Endodermal cell (in vitro differentiated cells): ENCODE measurements at regions not wholly inside any gene's neighbourhood (a gene's known extent, or its start where the extent isn't known, plus 50 kb on each side); places are given as distances from the start of the nearest gene placed in this dataset.

Experiments used
- DNase-seq: peaks from one replicate; pipeline ENCODE4 v3.0.0-alpha.2; 2017
- H3K27ac ChIP-seq: 2 replicates; pipeline ENCODE4 v1.5.1; 2013; ENCODE audit warnings: mild to moderate bottlenecking, low read depth, low read length, moderate library complexity
- H3K27me3 ChIP-seq: 2 replicates; pipeline ENCODE4 v1.6.1; 2013; ENCODE audit warnings: mild to moderate bottlenecking, low read length, moderate library complexity; ENCODE audit not compliant: insufficient read depth, control insufficient read depth, poor library complexity, severe bottlenecking
- H3K36me3 ChIP-seq: 2 replicates; pipeline ENCODE4 v1.7.0; 2013; ENCODE audit warnings: mild to moderate bottlenecking, low read length, moderate library complexity; ENCODE audit not compliant: control insufficient read depth, insufficient read depth
- H3K4me1 ChIP-seq: one replicate; pipeline ENCODE4 v1.7.0; 2013; ENCODE audit warnings: low read length; ENCODE audit not compliant: control insufficient read depth, insufficient read depth
- H3K4me3 ChIP-seq: 2 replicates; pipeline ENCODE4 v1.5.1; 2013; ENCODE audit warnings: mild to moderate bottlenecking, low read length, moderate library complexity
- H3K9ac ChIP-seq: 2 replicates; pipeline ENCODE4 v1.6.1; 2013; ENCODE audit warnings: mild to moderate bottlenecking, low read length, moderate library complexity; ENCODE audit not compliant: poor library complexity, severe bottlenecking; ENCODE audit errors: extremely low read depth
- H3K9me3 ChIP-seq: 2 replicates; pipeline ENCODE4 v1.6.1; 2013; ENCODE audit warnings: mild to moderate bottlenecking, low read length, moderate library complexity; ENCODE audit not compliant: control insufficient read depth
- H3K27ac Mint-ChIP-seq: 2 replicates; pipeline ENCODE4 v1.8.0; 2020; ENCODE audit warnings: mixed read lengths
- H3K27me3 Mint-ChIP-seq: 2 replicates; pipeline ENCODE4 v1.8.0; 2021; ENCODE audit warnings: mild to moderate bottlenecking, mixed read lengths; ENCODE audit not compliant: insufficient read depth
- H3K36me3 Mint-ChIP-seq: 2 replicates; pipeline ENCODE4 v1.8.0; 2020; ENCODE audit warnings: low read depth, mixed read lengths
- H3K4me1 Mint-ChIP-seq: 2 replicates; pipeline ENCODE4 v1.8.0; 2020; ENCODE audit warnings: mixed read lengths
- H3K4me3 Mint-ChIP-seq: 2 replicates; pipeline ENCODE4 v1.8.0; 2020; ENCODE audit warnings: mild to moderate bottlenecking, moderate library complexity, mixed read lengths
- H3K9me3 Mint-ChIP-seq: 2 replicates; pipeline ENCODE4 v1.8.0; 2020; ENCODE audit warnings: mild to moderate bottlenecking, mixed read lengths
- WGBS, 2 experiments: methylation state at CpG; one replicate each; pipeline versions ENCODE4 v1.1.5 to v1.1.7; 2013; ENCODE audit warnings: missing lambda C conversion rate in 2 of 2, mixed read lengths in 1 of 2; ENCODE audit not compliant: insufficient coverage in 1 of 2, insufficient read length in 1 of 2; 5-methylcytosine and 5-hydroxymethylcytosine counted together
- TF ChIP-seq, protein P1 (sequence below): fragments of 200-600 bp; sonication (generic); conservative IDR thresholded peaks from 2 replicates; pipeline ENCODE4 v1.5.0; 2021; ENCODE audit warnings: antibody characterized with exemption, mild to moderate bottlenecking

DNA sequence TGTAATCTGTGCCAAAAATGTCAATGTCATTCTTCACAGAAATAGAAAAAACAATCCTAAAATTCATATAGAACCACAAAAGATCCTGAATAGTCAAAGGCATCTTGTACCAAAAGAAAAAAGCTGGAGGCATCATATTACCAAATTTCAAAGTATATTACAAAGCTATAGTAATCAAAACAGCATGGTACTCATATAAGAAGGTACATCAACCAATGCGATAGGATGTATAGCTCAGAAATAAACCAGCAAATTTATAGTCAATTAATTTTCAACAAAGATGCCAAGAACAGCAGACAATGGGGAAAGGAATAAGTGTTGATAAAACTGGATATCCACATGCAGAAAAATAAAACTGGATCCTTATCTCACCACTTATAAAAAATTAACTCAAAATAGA, 150.5 kb upstream of the PRICKLE2 start:
- WGBS, 2 experiments: 87% methylated on average over 1 of the region's 1 CpG; no CpG with 5 or more reads in 1 of the 2 experiments
- Histone ChIP-seq H3K9ac (no peak overlapping the region), H3K36me3 (no peaks in the 10 kb centered on the region), H3K9me3 (peaks cover 10% of the 10 kb centered on the region), H3K27ac (no peak overlapping the region), H3K4me1 (no peaks in the 10 kb centered on the region), H3K27me3 (no peaks in the 10 kb centered on the region), H3K4me3 (no peak overlapping the region)
- TF ChIP-seq, protein P1, sequence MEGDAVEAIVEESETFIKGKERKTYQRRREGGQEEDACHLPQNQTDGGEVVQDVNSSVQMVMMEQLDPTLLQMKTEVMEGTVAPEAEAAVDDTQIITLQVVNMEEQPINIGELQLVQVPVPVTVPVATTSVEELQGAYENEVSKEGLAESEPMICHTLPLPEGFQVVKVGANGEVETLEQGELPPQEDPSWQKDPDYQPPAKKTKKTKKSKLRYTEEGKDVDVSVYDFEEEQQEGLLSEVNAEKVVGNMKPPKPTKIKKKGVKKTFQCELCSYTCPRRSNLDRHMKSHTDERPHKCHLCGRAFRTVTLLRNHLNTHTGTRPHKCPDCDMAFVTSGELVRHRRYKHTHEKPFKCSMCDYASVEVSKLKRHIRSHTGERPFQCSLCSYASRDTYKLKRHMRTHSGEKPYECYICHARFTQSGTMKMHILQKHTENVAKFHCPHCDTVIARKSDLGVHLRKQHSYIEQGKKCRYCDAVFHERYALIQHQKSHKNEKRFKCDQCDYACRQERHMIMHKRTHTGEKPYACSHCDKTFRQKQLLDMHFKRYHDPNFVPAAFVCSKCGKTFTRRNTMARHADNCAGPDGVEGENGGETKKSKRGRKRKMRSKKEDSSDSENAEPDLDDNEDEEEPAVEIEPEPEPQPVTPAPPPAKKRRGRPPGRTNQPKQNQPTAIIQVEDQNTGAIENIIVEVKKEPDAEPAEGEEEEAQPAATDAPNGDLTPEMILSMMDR: no peak
- no peak overlapping the region for H3K27ac Mint-ChIP-seq
- H3K4me1 Mint-ChIP-seq: peaks cover under 1% of the 10 kb centered on the region
- H3K36me3 Mint-ChIP-seq: no peaks in the 10 kb centered on the region
- peaks cover 4% of the 10 kb centered on the region for H3K27me3 Mint-ChIP-seq
- no peak overlapping the region for H3K4me3 Mint-ChIP-seq
- H3K9me3 Mint-ChIP-seq: peaks cover 13% of the 10 kb centered on the region
- no peak for DNase-seq

DNA sequence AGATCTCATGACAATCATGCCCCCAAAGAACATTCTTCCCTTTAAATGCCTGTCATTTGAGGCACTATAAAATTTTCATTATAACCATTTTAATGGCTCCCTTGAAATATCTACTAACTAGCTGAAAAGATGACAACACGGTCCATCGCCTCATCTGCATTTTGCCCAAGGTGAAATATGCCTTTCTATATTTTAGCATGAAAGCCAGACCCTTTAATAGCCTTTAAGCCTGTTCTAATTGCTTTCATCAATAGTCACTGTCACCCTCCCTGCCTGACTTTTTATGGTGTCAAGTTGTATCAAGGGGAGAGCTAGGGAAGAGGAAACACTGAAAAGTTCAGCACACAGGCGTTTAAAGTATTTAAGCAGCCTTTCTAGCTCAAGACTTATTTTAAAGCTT, 144.1 kb upstream of the PRICKLE2 start:
- Histone ChIP-seq H3K27me3 (no peaks in the 10 kb centered on the region), H3K4me1 (no peaks in the 10 kb centered on the region), H3K27ac (no peak overlapping the region), H3K4me3 (no peak overlapping the region), H3K9me3 (no peaks in the 10 kb centered on the region), H3K9ac (no peak overlapping the region), H3K36me3 (no peaks in the 10 kb centered on the region)
- Mint-ChIP-seq H3K36me3 (no peaks in the 10 kb centered on the region), H3K4me3 (no peak overlapping the region), H3K27me3 (no peaks in the 10 kb centered on the region), H3K9me3 (no peaks in the 10 kb centered on the region), H3K4me1 (peaks cover 3% of the 10 kb centered on the region), H3K27ac (no peak overlapping the region)
- DNase-seq: no peak
- 92% methylated on average over 3 of the region's 3 CpGs; no CpG with 5 or more reads in 1 of the 2 experiments for WGBS, 2 experiments
- TF ChIP-seq, protein P1: no peak

DNA sequence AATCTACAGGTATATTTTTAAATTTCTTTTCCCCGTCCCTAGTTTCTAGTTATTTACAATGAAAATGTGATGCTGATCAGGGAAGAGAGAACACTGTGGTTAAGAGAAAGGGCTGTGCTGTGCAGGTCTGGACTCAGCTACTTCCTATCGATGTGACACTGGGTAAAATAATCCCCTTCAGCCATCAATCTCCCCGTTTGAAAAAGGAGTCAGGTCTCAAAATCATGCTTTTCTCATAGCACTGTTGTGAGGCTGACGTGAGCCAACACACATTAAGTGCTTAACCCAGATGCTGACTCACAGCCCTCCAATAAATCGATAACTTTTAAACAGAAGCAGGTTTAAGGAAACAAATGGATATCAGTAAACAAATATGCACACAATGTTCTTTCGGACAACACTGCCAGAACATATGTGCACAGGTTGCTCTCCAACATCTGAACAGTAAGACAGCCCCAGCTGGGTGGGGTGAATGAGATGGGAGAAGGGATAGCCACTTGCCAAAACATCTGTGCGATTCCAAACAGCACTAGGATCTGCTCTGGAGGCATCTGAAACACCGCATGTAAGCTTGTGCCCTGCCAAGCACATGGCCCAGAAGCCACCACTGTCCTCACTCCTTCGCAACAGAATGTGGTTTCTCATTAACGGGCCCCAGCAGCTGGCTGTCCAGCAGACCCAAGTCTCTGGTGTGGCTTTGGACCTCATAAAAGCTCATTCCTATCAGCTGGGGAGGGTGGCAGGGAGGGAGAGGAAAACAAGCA, 143.2 kb upstream of the PRICKLE2 start:
- Mint-ChIP-seq H3K36me3 (no peaks in the 10 kb centered on the region), H3K27me3 (no peaks in the 10 kb centered on the region), H3K4me1 (peaks cover 3% of the 10 kb centered on the region), H3K9me3 (no peaks in the 10 kb centered on the region), H3K4me3 (no peak overlapping the region), H3K27ac (no peak overlapping the region)
- Histone ChIP-seq H3K4me1 (no peaks in the 10 kb centered on the region), H3K9ac (no peak overlapping the region), H3K36me3 (no peaks in the 10 kb centered on the region), H3K27me3 (no peaks in the 10 kb centered on the region), H3K9me3 (no peaks in the 10 kb centered on the region), H3K4me3 (no peak overlapping the region), H3K27ac (no peak overlapping the region)
- DNase-seq: no peak
- 89 to 95% methylated on average over 7 to 10 of the region's 10 CpGs for WGBS, 2 experiments
- TF ChIP-seq, protein P1: no peak
